ENCODE measurements at regions not wholly inside any gene's neighbourhood (a gene's known extent, or its start where the extent isn't known, plus 50 kb on each side); places are given as distances from the start of the nearest gene placed in this dataset.
A peak's percentile ranks its signal among the peaks of the same experiment; 100 is the strongest.

GRCh38 chr21:20856926-20857325 is 141.3 kb upstream of the NCAM2 start (continued):
- peak; percentile 61; the same call in 1 of the 2 replicates for TF ChIP-seq TCF3 (CRISPR knock-in tag; IDR thresholded peaks at IDR 0.05)
- TF ChIP-seq PRPF4 (IDR thresholded peaks at IDR 0.05; ENCODE audit: insufficient read depth, low read depth, low read length, poor library complexity, severe bottlenecking): no peak
- TF ChIP-seq CREB3 (tag; conservative IDR thresholded peaks at IDR 0.05; ENCODE audit: low read depth): no peak
- no peak for TF ChIP-seq TCF7L2 (IDR thresholded peaks at IDR 0.05; ENCODE audit: low read depth, low read length)
- no peak for TF ChIP-seq ZNF23 (CRISPR knock-in tag; IDR thresholded peaks at IDR 0.05)
- TF ChIP-seq LEF1 (IDR thresholded peaks at IDR 0.05): peak; percentile 26; the same call in 1 of the 2 replicates
- TF ChIP-seq NCOA2 (IDR thresholded peaks at IDR 0.05; ENCODE audit: partially characterized antibody in 2 of 2): no peak
- no peak for TF ChIP-seq THRAP3 (IDR thresholded peaks at IDR 0.05; ENCODE audit: borderline replicate concordance)
- TF ChIP-seq ERF (CRISPR knock-in tag; IDR thresholded peaks at IDR 0.05): no peak
- no peak for TF ChIP-seq SRSF9 (IDR thresholded peaks at IDR 0.05; ENCODE audit: borderline replicate concordance, low read depth, low read length)
- TF ChIP-seq ZNF324 (CRISPR knock-in tag; IDR thresholded peaks at IDR 0.05): no peak
- no peak for TF ChIP-seq USF1 (CRISPR knock-in tag; IDR thresholded peaks at IDR 0.05)
- TF ChIP-seq POLR2H (tag; IDR thresholded peaks at IDR 0.05; ENCODE audit: low read depth): no peak
- TF ChIP-seq NFIC (IDR thresholded peaks at IDR 0.05): peak; percentile 28; the same call in 1 of the 2 replicates
- no peak for TF ChIP-seq GTF2B (IDR thresholded peaks at IDR 0.05; ENCODE audit: extremely low read depth, insufficient read length)
- peak; percentile 72 for TF ChIP-seq CBFA2T2 (conservative IDR thresholded peaks at IDR 0.05)
- no peak for TF ChIP-seq MLX (CRISPR knock-in tag; conservative IDR thresholded peaks at IDR 0.05)
- TF ChIP-seq HNRNPK (IDR thresholded peaks at IDR 0.05; ENCODE audit: low read depth, low read length, poor library complexity, severe bottlenecking): no peak
- TF ChIP-seq PKNOX1 (IDR thresholded peaks at IDR 0.05): no peak
- no peak for TF ChIP-seq TRIM25 (IDR thresholded peaks at IDR 0.05; ENCODE audit: borderline replicate concordance)
- TF ChIP-seq NFE2L1 (tag; IDR thresholded peaks at IDR 0.05; ENCODE audit: borderline replicate concordance, low read depth): no peak
- TF ChIP-seq FOSL1 (tag; conservative IDR thresholded peaks at IDR 0.05): no peak
- no peak for TF ChIP-seq SRSF7 (optimal IDR thresholded peaks at IDR 0.05; ENCODE audit: low read depth, low read length)
- TF ChIP-seq ZNF707 (CRISPR knock-in tag; conservative IDR thresholded peaks at IDR 0.05): no peak

Measured in K562 (cell line).